Activated T-cell treated with anti-CD3 and anti-CD28 coated beads, Interleukin-2, amount 50 U/mL, for 48 hours (primary cell): ENCODE measurements at regions not wholly inside any gene's neighbourhood (a gene's known extent, or its start where the extent isn't known, plus 50 kb on each side); places are given as distances from the start of the nearest gene placed in this dataset.

ENCODE experiments used
- DNase-seq, 2 experiments: peaks; one replicate each; pipeline ENCODE4 v3.0.0-alpha.2; 2020

DNA sequence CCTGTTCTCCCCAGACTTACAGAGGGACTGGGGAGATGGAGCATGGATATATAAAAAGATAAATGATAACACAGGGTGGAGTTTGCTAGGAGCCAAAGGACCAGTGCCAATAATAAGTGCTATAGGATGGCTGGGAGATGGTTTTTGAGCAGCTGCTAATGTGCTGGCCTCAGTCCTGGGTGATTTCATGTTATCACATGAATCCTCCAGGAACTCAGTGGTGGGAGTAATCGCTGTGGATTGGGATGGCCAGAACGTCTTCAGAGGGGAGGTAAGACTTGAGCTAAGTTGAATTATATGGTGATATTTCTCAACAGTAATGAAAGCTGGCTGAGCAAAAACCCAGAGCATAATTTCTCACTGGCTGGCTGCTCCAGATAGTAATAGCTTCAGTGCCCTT, 441.4 kb downstream of the SLC4A3 start:
- no peak for DNase-seq

- no peak for DNase-seq
These were observed 442.9 kb downstream of the SLC4A3 start for GRCh38 chr2:220070349-220070748.

GRCh38 chr2:220071696-220072095, 444.3 kb downstream of the SLC4A3 start:
- DNase-seq = no peak

- no peak for DNase-seq
These were observed 445.3 kb downstream of the SLC4A3 start for GRCh38 chr2:220072669-220073220.

DNA sequence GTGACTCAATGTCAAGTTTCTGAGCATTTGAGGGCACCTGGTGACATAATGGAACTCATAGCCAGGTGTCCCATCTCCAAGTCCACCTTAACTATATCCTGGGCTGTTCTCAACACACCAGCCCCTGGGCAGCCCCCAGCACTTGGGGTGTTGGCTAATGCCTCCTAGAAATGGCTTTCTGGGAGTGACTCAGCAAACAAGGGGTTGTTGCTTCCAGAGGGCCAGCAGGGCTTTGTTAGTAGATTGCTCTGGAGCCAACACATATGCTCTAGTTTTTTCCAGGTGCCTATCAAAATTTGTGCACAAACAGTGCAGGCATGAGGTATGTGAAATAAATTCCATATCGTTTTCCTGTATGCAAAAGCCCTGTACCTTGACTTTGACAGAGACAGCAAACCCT, 448.4 kb downstream of the SLC4A3 start:
- DNase-seq = no peak

DNA sequence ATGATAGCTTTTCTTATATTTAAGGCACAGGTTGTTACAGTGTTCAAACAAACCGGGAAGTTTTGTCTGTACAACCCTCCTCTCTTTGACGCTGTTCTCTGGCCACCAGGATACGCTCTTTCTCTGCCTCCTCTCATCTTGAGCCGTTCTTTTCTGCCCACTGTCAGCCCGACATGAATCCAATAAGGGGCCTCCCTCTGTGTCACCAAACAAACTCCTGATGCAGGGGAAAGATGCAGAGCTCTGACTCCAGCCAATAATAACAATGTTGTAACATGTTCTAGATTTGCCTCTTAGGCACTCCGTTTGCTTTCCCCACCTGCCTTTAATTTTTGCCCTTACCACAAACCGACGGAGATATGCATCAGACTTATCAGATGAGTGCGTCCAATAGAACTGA, 449.3 kb downstream of the SLC4A3 start:
- DNase-seq = no peak

DNA sequence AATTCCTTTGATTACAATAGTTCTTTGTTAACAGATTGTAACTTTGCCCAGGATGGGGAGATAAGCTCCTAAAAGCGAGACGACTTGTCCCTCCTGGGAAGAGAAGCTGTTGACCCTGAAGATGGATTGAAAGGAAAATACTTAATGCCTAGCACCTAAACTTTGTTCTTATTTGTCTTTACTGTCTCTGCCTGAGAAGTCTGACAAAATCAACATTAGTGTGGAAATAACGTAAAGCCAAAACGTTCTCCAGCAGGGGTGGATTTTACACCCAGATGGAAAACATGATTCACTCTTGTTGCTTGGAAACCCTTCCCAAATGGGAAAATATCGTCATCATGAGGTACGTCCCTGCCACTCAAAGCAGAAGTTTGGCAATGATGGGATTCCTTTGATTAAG, 450.1 kb downstream of the SLC4A3 start:
- DNase-seq = no peak

- no peak for DNase-seq
These were observed 451.0 kb downstream of the SLC4A3 start for GRCh38 chr2:220078439-220078838.

- DNase-seq = no peak
These were observed 452.2 kb downstream of the SLC4A3 start for GRCh38 chr2:220079595-220079994.

- no peak for DNase-seq
These were observed 453.7 kb downstream of the SLC4A3 start for GRCh38 chr2:220081171-220081570.

DNA sequence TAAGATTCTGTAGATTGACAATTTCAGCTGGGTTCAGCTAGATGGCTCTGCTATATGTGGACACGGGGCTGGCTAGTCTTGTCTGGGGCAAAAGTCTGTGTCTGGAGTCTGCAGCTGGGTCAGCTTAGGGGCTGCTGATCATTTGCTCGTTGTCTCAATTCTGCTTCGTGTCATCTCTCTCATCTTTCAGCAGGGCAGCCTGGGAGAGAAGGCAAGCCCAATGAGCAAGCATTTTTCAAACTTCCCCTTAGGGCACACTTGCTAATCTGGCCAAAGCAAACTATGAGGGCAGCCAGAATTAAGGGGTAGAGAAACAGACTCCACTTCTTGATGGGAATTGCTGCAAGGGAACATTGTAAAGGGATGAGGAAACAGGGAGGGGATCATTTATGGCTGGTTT, 462.6 kb downstream of the SLC4A3 start:
- DNase-seq = no peak

DNA sequence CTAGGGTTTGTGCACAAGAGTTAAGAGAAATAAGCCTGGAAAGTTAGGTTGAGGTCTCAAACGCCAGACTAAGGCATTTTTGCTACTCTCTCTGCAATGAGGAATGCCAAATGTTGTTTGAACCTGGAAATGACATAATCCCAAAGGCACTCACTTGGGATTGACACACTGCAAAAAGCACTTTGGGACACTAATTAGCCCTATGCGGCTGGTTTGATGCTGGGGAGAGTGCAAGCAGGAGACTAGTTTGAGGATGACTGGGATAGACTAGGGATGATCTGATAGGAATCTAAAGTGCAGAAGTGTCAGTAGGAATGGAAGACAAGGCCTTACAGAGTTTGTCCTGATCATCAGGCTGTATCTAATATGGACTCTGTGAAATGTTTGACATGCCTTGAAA, 469.0 kb downstream of the SLC4A3 start:
- DNase-seq = no peak

GRCh38 chr2:220101980-220102379, 474.6 kb downstream of the SLC4A3 start:
- no peak for DNase-seq

- no peak for DNase-seq
These were observed 476.2 kb downstream of the SLC4A3 start for GRCh38 chr2:220103596-220103995.

GRCh38 chr2:220104871-220105351, 477.5 kb downstream of the SLC4A3 start:
- no peak for DNase-seq

GRCh38 chr2:220106065-220106464, 478.6 kb downstream of the SLC4A3 start:
- no peak for DNase-seq

DNA sequence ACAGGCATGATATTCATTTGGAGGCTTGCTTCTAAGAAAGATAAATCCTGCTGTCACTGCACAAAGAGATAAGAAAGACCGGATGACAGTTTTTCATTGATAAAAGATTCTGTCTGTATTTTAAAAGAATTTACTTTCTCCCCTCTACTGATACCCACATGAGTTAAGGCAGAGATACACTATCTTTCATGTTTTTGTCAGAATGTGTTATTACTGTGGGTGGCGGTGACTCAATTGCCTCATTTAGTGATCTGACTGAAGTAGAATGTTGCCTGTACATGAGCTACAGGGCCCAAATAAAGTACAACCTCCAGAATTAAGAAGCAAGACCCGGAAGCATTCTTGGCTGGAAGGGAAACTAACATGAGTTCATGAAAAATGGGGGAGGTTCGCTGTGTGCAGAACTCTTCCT, 480.0 kb downstream of the SLC4A3 start:
- DNase-seq = no peak

DNA sequence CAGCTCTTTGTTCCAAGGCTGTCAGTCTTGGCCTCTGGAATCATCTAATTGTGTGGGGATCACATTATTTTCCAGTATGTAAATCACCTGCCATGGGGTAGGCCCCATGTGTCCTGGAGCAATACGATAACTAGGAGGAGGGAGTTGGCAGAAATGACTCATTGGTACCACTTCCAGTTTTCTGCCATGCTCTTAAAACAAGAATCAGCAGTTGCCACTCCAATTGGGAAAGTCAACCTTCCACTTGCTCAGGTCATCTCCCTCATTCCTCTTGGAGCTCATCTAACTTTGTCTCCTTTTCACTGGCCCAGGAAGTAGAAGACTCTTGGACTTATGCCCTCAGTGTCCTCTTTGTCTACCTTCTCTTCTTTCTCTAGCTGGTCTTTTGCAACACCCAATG, 487.0 kb downstream of the SLC4A3 start:
- no peak for DNase-seq

DNA sequence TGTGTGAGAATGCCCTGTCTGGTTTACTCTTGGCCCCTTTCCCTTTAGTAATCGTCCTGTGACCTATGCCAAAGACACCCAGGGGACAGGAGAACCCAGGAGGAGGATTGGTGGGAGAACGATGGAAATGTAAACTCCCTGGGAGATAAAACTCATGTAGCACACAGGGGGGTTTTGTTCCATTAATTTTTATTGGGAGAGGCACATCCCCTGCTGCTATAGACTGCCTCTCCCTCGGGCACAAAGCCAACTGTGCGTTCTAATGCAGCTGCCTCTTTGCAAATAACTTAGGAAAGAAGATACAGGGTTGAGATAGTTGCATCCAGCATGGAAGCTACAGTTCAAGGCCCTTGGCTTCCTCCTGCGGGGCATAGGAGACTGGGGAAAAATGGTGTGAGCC, 489.6 kb downstream of the SLC4A3 start:
- no peak for DNase-seq

GRCh38 chr2:220120041-220120440, 492.6 kb downstream of the SLC4A3 start:
- DNase-seq = no peak

- no peak for DNase-seq
These were observed 496.3 kb downstream of the SLC4A3 start for GRCh38 chr2:220123751-220124150.

DNA sequence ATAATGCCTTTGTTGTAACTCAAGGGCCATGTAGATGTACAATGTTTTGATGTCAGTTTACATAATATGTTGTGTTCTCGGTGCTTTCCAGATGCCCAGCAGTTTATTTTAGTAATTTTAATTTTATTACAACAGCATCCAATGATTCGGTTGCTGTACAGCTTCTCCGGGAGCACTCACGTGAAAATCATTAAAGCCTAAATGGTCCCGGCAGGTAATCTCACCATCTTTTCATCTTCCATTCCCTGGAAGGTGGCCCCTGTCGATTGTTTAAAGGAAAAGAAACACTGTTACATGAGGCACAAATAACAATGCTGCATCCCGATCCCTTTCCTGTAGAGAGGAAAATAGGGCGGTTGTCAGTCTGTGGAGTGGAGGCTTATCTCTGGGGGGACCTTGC, 498.1 kb downstream of the SLC4A3 start:
- DNase-seq = no peak

- DNase-seq = no peak
These were observed 499.9 kb downstream of the SLC4A3 start for GRCh38 chr2:220127311-220127710.

DNA sequence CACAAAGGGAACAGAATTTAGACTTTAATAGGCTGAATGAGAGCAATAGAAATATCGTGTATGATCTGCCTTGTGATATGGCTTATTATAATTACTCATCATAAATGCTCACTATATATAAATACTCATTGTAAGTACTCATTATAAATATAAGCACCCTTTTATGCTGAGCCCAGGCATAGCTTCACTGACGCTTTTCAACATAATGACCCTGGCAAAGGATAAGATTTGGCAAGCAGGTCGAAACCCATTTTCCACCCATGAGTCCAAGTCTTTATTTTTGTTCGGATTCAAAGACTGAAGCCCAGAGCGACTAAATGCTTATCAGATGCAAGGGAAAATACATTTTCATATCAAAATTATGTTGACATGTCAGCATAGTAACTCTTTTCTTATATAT, 500.4 kb downstream of the SLC4A3 start:
- DNase-seq = no peak

GRCh38 chr2:220129391-220129790, 502.0 kb downstream of the SLC4A3 start:
- DNase-seq = no peak
